GM12865 (cell line): ENCODE measurements at regions not wholly inside any gene's neighbourhood (a gene's known extent, or its start where the extent isn't known, plus 50 kb on each side); places are given as distances from the start of the nearest gene placed in this dataset.
"Not testable (repeated sequence)": the region's sequence is repeated elsewhere in the genome, so short reads cannot be mapped to it uniquely, and the experiment has no call there.

Experiments
- DNase-seq: peaks from one replicate; pipeline ENCODE4 v3.0.0; 2010; ENCODE audit warnings: low read depth
- H3K4me3 ChIP-seq: 2 replicates; pipeline ENCODE4 v1.5.1; 2011; ENCODE audit warnings: mild to moderate bottlenecking, low read depth, low read length, control low read depth
- TF ChIP-seq, protein P1 (sequence below): IDR thresholded peaks from 2 replicates; pipeline ENCODE4 v1.5.1; 2011; ENCODE audit warnings: low read length, control low read depth, low read depth, inconsistent platforms; ENCODE audit not compliant: insufficient read depth; ENCODE audit errors: missing control alignments

DNA sequence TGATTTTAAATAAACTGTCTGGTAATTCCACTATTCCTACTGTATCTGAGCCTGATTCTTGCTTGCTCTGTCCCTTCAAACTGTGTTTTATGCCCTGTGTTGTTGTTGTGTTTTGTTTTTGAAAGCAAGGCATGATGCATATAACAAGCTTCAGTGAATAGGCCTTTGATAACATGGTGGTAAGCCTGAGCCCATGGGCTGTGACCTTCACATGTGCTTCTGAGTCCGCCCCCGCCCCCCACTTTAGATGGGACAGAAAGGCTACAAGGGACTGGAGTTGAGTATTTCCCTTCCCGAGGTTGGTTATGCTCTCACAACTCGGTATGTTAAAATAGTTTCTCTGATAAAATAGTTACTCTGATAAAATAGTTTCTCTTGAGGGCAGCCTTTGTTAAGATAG lies 119.0 kb upstream of the WNT7A start:
- no peak for DNase-seq
- TF ChIP-seq, protein P1, sequence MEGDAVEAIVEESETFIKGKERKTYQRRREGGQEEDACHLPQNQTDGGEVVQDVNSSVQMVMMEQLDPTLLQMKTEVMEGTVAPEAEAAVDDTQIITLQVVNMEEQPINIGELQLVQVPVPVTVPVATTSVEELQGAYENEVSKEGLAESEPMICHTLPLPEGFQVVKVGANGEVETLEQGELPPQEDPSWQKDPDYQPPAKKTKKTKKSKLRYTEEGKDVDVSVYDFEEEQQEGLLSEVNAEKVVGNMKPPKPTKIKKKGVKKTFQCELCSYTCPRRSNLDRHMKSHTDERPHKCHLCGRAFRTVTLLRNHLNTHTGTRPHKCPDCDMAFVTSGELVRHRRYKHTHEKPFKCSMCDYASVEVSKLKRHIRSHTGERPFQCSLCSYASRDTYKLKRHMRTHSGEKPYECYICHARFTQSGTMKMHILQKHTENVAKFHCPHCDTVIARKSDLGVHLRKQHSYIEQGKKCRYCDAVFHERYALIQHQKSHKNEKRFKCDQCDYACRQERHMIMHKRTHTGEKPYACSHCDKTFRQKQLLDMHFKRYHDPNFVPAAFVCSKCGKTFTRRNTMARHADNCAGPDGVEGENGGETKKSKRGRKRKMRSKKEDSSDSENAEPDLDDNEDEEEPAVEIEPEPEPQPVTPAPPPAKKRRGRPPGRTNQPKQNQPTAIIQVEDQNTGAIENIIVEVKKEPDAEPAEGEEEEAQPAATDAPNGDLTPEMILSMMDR, result no peak
- no peak overlapping the region for H3K4me3 ChIP-seq

- H3K4me3 ChIP-seq, DNase-seq: not testable (repeated sequence)
Observed at GRCh38 chr3:13995216-13995615, 115.3 kb upstream of the WNT7A start.

DNA sequence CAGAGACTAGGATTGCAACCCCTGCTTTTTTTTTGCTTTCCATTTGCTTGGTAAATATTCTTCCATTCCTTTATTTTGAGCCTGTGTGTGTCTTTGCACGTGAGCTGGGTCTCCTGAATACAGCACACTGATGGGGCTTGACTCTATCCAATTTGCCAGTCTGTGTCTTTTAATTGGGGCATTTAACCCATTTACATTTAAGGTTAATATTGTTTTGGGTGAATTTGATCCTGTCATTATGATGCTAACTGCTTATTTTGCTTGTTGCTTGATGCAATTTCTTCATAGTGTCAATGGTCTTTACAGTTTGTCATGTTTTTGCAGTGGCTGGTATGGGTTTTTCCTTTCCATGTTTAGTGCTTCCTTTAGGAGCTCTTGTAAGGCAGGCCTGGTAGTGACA lies 109.1 kb upstream of the WNT7A start:
- not testable (repeated sequence) for DNase-seq, H3K4me3 ChIP-seq

DNA sequence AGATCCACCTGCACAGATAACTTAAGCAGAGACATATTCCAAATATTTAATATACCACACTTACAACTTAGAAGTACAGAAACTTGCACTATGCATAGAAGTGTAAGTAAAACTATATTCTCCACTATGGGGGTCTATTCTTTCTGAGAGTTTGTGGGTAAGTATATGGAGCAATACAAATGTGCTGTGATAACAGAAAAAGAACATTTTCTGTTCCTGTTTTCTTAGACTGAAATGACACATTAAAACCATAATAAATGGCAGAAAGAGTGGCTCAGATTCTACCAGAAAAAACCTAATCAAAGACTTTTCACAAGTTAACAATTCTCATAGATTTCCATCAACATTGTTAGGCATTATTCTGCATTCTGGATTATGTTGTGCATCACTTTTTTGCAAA lies 96.6 kb upstream of the WNT7A start:
- TF ChIP-seq, protein P1, result no peak
- DNase-seq, result no peak
- H3K4me3 ChIP-seq, result no peak overlapping the region

- TF ChIP-seq, protein P1, result no peak
- H3K4me3 ChIP-seq, result no peak overlapping the region
- DNase-seq, result no peak
Observed at GRCh38 chr3:13975686-13976085, 95.8 kb upstream of the WNT7A start.

- DNase-seq, result no peak
- TF ChIP-seq, protein P1, result no peak
- no peak overlapping the region for H3K4me3 ChIP-seq
Observed at GRCh38 chr3:13972679-13973379, 93.0 kb upstream of the WNT7A start.

- TF ChIP-seq, protein P1, result no peak
- H3K4me3 ChIP-seq, result no peak overlapping the region
- no peak for DNase-seq
Observed at GRCh38 chr3:13966302-13966701, 86.4 kb upstream of the WNT7A start.

DNA sequence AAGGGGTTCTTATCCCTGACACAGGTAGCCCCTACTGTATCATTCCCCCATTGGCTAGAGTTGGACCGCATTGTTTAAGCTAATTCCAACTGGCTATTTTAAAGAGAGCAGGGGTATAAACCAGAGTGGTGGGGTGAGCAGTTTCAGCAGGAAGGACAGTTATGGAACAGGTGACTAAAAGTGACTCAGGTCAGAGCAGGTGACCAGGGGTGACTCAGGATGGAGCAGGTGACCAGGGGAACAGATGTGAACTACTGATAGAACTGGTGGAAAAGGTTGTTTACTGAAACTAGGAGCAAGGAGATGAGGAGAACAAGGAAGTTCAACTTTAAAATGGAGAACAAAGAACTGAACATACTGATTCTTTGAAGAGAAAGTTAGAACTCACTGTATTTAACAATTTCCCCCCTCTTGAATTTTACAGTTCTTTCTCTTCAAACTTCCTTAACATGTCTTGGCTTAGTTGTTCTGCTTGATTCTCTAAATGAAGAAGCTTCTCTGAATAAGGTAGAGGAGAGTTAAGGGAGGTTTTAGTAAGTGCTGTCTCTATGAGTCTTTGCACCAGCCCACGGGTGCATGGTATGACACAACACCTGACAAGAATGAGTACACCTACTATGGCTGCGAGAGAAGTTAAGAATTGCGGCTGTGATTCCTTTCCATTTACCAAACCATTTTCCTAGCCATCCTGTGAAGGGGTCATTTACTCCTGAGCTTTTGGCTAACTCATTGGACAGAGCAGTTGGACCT lies 83.4 kb upstream of the WNT7A start:
- no peak overlapping the region for H3K4me3 ChIP-seq
- TF ChIP-seq, protein P1, result no peak
- DNase-seq, result no peak
